Tibial nerve (tissue), 4 donors: ENCODE measurements at regions not wholly inside any gene's neighbourhood (a gene's known extent, or its start where the extent isn't known, plus 50 kb on each side); places are given as distances from the start of the nearest gene placed in this dataset. TPM values are rescaled to one million over a fixed set of nuclear protein-coding genes. Genes with fewer than 3 reads are reported as not detected.

Experiments used
- DNase-seq, 2 donors: peaks; one replicate each; pipeline ENCODE4 v3.0.0-alpha.2; 2019; ENCODE audit warnings: low spot score in 2 of 2
- H3K27ac ChIP-seq, 4 donors: fragments of 200-600 bp; sonication (generic) in 3 of 4; one replicate each; pipeline ENCODE4 v1.5.1; 2017 to 2019; ENCODE audit warnings: mild to moderate bottlenecking in 1 of 4
- H3K27me3 ChIP-seq, 2 donors: fragments of 200-600 bp; sonication (generic) in 1 of 2; one replicate each; pipeline versions ENCODE4 v1.5.1 to v1.6.0; 2017 to 2019
- H3K36me3 ChIP-seq, 3 donors: fragments of 200-600 bp; sonication (generic); one replicate each; pipeline ENCODE4 v1.5.1; 2018 to 2019
- H3K4me1 ChIP-seq, 4 donors: fragments of 200-600 bp; sonication (generic) in 3 of 4; one replicate each; pipeline ENCODE4 v1.5.1; 2017 to 2019
- H3K4me3 ChIP-seq, 4 donors: fragments of 200-600 bp; sonication (generic) in 3 of 4; one replicate each; pipeline ENCODE4 v1.5.1; 2017 to 2019; ENCODE audit warnings: mild to moderate bottlenecking in 1 of 4, moderate library complexity in 1 of 4
- H3K9me3 ChIP-seq, 4 donors: fragments of 200-600 bp; sonication (generic) in 3 of 4; one replicate each; pipeline ENCODE4 v1.5.1; 2017 to 2019
- EP300 ChIP-seq, 2 donors: sonication (generic); formaldehyde crosslinking; IDR thresholded peaks; one replicate each; pipeline ENCODE4 v1.6.1; 2017; ENCODE audit warnings: antibody characterized with exemption in 2 of 2, mild to moderate bottlenecking in 1 of 2
- POLR2A ChIP-seq, 2 donors: fragments of 450-650 bp; IDR thresholded peaks; one replicate each; pipeline ENCODE4 v1.6.1; 2017; ENCODE audit warnings: antibody characterized with exemption in 2 of 2, mild to moderate bottlenecking in 2 of 2, moderate library complexity in 2 of 2
- WGBS, 2 donors: methylation state at CpG; one replicate each; pipeline ENCODE4 v1.1.5; 2018; 5-methylcytosine and 5-hydroxymethylcytosine counted together
- small RNA-seq: library from RNA; depleted of rRNA; stranded (forward); fragments of <200 nt; gene quantifications from one replicate; pipeline ENCODE3, GENCODE V24; 2016
- TF ChIP-seq, protein P1 (sequence below), 5 experiments: fragments of 200-600 bp in 3 of 5; fragments of 450-650 bp in 2 of 5; sonication (generic) in 3 of 5; IDR thresholded peaks; one replicate each; pipeline ENCODE4 v1.5.1; 2016 to 2019; ENCODE audit warnings: antibody characterized with exemption in 5 of 5, mild to moderate bottlenecking in 3 of 5, moderate library complexity in 2 of 5

DNA sequence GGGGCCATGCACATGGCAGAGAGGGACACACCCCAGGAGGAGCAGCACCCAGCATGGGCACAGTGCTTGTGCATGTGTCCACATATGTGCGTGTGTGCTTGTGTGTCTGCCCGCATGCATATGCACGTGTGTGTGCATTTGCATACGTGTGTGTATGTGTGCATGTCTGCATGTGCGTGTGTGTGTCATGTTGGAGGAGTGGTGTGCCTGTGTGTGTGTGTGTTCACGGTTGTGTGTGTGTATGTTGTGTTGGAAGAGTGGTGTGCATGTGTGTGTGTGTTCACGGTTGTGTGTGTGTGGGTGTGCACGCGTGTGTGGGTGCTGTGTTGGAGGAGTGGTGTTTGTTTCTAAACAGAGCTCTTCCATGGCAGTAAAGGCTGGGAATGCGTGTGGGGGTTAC, 50.7 kb upstream of the SLCO4A1 start:
- Histone ChIP-seq H3K36me3 (no peaks in the 10 kb centered on the region), H3K9me3 (no peaks in the 10 kb centered on the region), H3K27ac (no peak overlapping the region), H3K4me1 (peaks cover 0 to 20% (median 0%) of the 10 kb centered on the region in 4 donors), H3K27me3 (peaks cover 0 to 57% of the 10 kb centered on the region in 2 donors), H3K4me3 (no peak overlapping the region)
- TF ChIP-seq POLR2A (IDR thresholded peaks at IDR 0.05) (no peak), EP300 (IDR thresholded peaks at IDR 0.05) (no peak)
- TF ChIP-seq, protein P1, sequence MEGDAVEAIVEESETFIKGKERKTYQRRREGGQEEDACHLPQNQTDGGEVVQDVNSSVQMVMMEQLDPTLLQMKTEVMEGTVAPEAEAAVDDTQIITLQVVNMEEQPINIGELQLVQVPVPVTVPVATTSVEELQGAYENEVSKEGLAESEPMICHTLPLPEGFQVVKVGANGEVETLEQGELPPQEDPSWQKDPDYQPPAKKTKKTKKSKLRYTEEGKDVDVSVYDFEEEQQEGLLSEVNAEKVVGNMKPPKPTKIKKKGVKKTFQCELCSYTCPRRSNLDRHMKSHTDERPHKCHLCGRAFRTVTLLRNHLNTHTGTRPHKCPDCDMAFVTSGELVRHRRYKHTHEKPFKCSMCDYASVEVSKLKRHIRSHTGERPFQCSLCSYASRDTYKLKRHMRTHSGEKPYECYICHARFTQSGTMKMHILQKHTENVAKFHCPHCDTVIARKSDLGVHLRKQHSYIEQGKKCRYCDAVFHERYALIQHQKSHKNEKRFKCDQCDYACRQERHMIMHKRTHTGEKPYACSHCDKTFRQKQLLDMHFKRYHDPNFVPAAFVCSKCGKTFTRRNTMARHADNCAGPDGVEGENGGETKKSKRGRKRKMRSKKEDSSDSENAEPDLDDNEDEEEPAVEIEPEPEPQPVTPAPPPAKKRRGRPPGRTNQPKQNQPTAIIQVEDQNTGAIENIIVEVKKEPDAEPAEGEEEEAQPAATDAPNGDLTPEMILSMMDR (IDR thresholded peaks at IDR 0.05), result no peak
- WGBS, 2 donors, result 81 to 93% methylated on average over 10 of the region's 10 CpGs
- DNase-seq, result no peak

Small RNAs in the stretch of these regions (small RNA-seq; reads per million reads assigned to genes)
- gene MIR1-1, result not detected
